ENCODE measurements at regions not wholly inside any gene's neighbourhood (a gene's known extent, or its start where the extent isn't known, plus 50 kb on each side); places are given as distances from the start of the nearest gene placed in this dataset.
A peak's percentile ranks its signal among the peaks of the same experiment; 100 is the strongest.

GRCh38 chr18:38933910-38934510 is 1368.4 kb upstream of the CELF4 start:
- peak; percentile 48 for ATAC-seq (replicated peaks)
- H3K4me1 Mint-ChIP-seq (ENCODE audit: low read depth in 2 of 2), result no peaks in the 10 kb centered on the region
- peak overlapping the region in 1 of 2 donors; percentile 6 for H3K27ac Mint-ChIP-seq

DNA sequence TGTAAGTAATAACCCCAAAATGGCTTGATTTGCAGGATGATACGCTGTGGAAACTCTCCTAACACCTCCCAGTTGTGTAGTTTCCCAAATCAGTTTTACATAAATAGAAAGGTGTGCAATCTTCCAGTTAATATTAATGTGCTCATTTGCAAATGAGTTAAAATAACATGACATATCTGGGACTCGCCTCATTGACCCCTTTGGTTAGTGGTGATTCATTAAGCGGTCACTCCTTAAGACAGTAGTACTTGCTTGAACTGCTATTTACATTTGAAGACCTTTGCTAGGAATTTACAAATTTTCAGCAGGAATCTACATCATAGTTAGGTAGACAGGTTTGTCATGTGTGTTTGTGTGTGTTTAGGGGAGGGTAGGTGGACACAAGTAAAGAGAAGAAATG is 1367.7 kb upstream of the CELF4 start:
- DNase-seq, result no peak
- no peak overlapping the region for H3K27ac Mint-ChIP-seq
- H3K9me3 Mint-ChIP-seq, result no peaks in the 10 kb centered on the region
- no peak for ATAC-seq (replicated peaks)
- no peaks in the 10 kb centered on the region for H3K4me1 Mint-ChIP-seq (ENCODE audit: low read depth in 2 of 2)
- H3K27me3 Mint-ChIP-seq, result peaks cover 0 to 7% of the 10 kb centered on the region in 2 donors
- no peak overlapping the region for H3K4me3 Mint-ChIP-seq
- H3K36me3 Mint-ChIP-seq (ENCODE audit: insufficient read depth), result peaks cover 4% of the 10 kb centered on the region

More at GRCh38 chr18:38933910-38934510, 1368.4 kb upstream of the CELF4 start:
- H3K4me3 Mint-ChIP-seq, result no peak overlapping the region
- no peaks in the 10 kb centered on the region for H3K9me3 Mint-ChIP-seq
- no peak for DNase-seq
- peaks cover 5% of the 10 kb centered on the region for H3K36me3 Mint-ChIP-seq (ENCODE audit: insufficient read depth)
- peaks cover 0 to 7% of the 10 kb centered on the region in 2 donors for H3K27me3 Mint-ChIP-seq

DNA sequence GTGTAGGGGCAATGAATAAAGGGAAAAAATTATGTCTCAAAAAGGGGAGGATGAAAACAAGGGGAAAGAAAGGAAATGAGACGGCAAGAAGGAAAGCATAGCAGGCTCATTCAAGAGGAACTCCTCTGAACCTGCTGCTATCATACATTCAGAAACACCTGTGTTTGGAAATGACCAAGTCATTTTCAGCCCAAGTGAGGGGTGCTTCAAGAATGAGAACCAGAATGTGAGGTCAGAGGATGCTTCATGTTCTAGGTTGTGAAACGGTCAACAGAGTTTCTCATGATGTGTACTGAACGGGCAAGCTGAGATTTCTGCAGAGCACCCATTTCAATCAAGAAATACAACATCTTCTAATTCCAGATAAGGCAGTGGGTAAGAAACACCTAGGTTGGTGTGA is 1367.2 kb upstream of the CELF4 start:
- Mint-ChIP-seq H3K4me1 (ENCODE audit: low read depth in 2 of 2) (no peaks in the 10 kb centered on the region), H3K27ac (no peak overlapping the region), H3K36me3 (ENCODE audit: insufficient read depth) (no peaks in the 10 kb centered on the region), H3K4me3 (no peak overlapping the region), H3K9me3 (no peaks in the 10 kb centered on the region), H3K27me3 (peaks cover 0 to 7% of the 10 kb centered on the region in 2 donors)
- DNase-seq (no peak), ATAC-seq (replicated peaks) (no peak)

- no peaks in the 10 kb centered on the region for H3K4me1 Mint-ChIP-seq (ENCODE audit: low read depth in 2 of 2)
- no peaks in the 10 kb centered on the region for H3K36me3 Mint-ChIP-seq (ENCODE audit: insufficient read depth)
- H3K4me3 Mint-ChIP-seq, result no peak overlapping the region
- DNase-seq, result no peak
- no peaks in the 10 kb centered on the region for H3K9me3 Mint-ChIP-seq
- ATAC-seq (replicated peaks), result no peak
- H3K27me3 Mint-ChIP-seq, result peaks cover 0 to 8% of the 10 kb centered on the region in 2 donors
- no peak overlapping the region for H3K27ac Mint-ChIP-seq
Observed at GRCh38 chr18:38931754-38932050, 1366.1 kb upstream of the CELF4 start.

DNA sequence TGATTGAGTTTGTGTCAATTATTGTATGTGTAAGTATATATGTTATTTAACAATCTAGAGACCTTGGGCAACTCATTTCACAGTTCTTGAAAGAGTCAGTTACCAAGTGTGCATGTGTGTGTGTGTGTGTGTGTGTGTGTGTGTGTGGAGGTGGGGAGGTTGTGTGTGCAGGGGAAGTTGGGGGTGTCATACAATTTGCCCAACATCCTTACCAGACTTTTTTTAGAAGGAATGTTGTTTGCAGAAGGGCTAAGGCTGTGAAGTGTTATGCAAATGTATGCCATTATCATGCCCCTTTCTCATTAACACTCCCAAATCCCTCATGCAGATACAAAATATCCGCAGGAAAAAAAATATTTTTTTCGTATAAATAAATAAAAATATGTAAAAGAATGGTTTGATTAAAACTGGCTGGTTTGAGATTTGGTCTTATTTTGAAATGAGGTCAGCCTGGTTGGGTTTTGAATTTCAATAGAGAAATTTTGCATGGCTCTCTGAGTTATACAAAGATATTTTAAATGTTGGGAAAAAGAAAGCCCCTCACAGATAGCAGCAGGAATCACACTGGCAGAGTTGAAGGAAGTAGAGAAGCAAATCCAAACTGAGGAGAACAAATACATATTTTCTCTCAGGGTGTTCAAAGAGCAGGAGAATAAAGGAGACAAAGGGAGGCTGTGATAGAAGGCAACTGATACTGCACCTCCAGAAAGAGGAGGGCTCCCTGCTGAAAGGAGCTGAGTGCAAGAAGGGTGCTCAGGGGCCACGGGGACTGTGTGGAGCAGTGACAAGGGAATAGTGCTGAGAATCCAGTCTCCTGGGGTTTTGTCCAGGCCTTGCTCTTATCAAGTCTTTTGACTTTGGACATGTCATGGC is 1365.5 kb upstream of the CELF4 start:
- Mint-ChIP-seq H3K27ac (no peak overlapping the region), H3K4me3 (no peak overlapping the region), H3K9me3 (peaks cover 0 to 3% of the 10 kb centered on the region in 2 donors), H3K36me3 (ENCODE audit: insufficient read depth) (no peaks in the 10 kb centered on the region), H3K27me3 (peaks cover 0 to 14% of the 10 kb centered on the region in 2 donors), H3K4me1 (ENCODE audit: low read depth in 2 of 2) (no peaks in the 10 kb centered on the region)
- ATAC-seq (replicated peaks) (no peak), DNase-seq (no peak)

GRCh38 chr18:38923540-38923939 is 1357.9 kb upstream of the CELF4 start:
- ATAC-seq (replicated peaks) (no peak), DNase-seq (no peak)
- H3K27ac Mint-ChIP-seq, result no peak overlapping the region
- peaks cover 31 to 47% of the 10 kb centered on the region in 2 donors for H3K27me3 Mint-ChIP-seq
- H3K4me3 Mint-ChIP-seq, result no peak overlapping the region
- peaks cover 0 to 3% of the 10 kb centered on the region in 2 donors for H3K4me1 Mint-ChIP-seq (ENCODE audit: low read depth in 2 of 2)
- no peaks in the 10 kb centered on the region for H3K36me3 Mint-ChIP-seq (ENCODE audit: insufficient read depth)
- peaks cover 3 to 6% of the 10 kb centered on the region in 2 donors for H3K9me3 Mint-ChIP-seq

DNA sequence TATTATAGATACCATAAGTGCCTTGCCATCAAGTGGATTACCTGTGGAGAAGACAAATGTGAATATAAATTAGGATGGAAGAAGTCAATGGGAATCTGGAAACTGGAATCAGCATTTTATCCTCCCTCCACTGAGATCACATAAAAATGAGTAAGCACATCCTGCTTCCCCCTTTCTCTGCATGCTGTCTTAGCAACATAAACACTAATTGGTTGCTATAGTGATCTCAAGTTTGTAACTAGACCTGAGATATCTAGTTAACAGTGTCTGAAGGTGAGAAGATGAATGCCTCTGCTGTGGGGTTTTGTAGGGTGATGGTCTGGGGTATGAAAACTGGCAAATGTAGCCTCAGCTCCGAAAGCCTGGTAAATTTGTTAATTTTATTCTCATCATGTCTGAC is 1357.5 kb upstream of the CELF4 start:
- DNase-seq (no peak), ATAC-seq (replicated peaks) (peak; percentile 17)
- Mint-ChIP-seq H3K36me3 (ENCODE audit: insufficient read depth) (no peaks in the 10 kb centered on the region), H3K9me3 (peaks cover 3 to 6% of the 10 kb centered on the region in 2 donors), H3K4me3 (no peak overlapping the region), H3K27me3 (peaks cover 33 to 51% of the 10 kb centered on the region in 2 donors), H3K27ac (peak overlapping the region in 1 of 2 donors; percentile 58), H3K4me1 (ENCODE audit: low read depth in 2 of 2) (peaks cover 0 to 3% of the 10 kb centered on the region in 2 donors)

- DNase-seq (no peak), ATAC-seq (replicated peaks) (no peak)
- no peak overlapping the region for H3K27ac Mint-ChIP-seq
- H3K4me1 Mint-ChIP-seq (ENCODE audit: low read depth in 2 of 2), result no peaks in the 10 kb centered on the region
- H3K27me3 Mint-ChIP-seq, result no peaks in the 10 kb centered on the region
- no peaks in the 10 kb centered on the region for H3K9me3 Mint-ChIP-seq
- H3K36me3 Mint-ChIP-seq (ENCODE audit: insufficient read depth), result no peaks in the 10 kb centered on the region
- H3K4me3 Mint-ChIP-seq, result no peak overlapping the region
Observed at GRCh38 chr18:38909972-38910371, 1344.4 kb upstream of the CELF4 start.

DNA sequence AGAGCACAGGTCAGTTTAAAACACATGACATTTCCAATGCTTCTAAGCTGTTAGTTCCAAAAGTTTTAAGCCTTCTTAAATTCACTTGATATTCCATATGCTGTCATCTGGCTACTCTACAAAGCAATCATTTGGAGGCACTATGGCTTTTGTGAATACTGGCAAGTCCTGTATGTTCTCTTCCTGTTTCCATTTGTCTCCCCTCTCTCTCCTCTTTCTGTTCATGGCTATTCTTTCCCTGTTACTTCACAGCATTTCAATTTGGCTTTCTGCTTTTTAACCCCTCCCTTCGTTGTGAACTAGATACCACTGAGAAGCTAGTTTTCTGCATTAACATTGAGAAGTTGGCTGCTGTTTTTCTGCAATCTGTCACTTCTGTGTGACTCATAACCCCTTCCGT is 1337.2 kb upstream of the CELF4 start:
- ATAC-seq (replicated peaks) (no peak), DNase-seq (no peak)
- Mint-ChIP-seq H3K4me3 (no peak overlapping the region), H3K27ac (no peak overlapping the region), H3K4me1 (ENCODE audit: low read depth in 2 of 2) (no peaks in the 10 kb centered on the region), H3K9me3 (peaks cover 0 to 1% of the 10 kb centered on the region in 2 donors), H3K36me3 (ENCODE audit: insufficient read depth) (no peaks in the 10 kb centered on the region), H3K27me3 (peaks cover 0 to 5% of the 10 kb centered on the region in 2 donors)

- no peak overlapping the region for H3K4me3 Mint-ChIP-seq
- peaks cover 0 to 5% of the 10 kb centered on the region in 2 donors for H3K27me3 Mint-ChIP-seq
- no peak overlapping the region for H3K27ac Mint-ChIP-seq
- DNase-seq, result no peak
- no peak for ATAC-seq (replicated peaks)
- no peaks in the 10 kb centered on the region for H3K36me3 Mint-ChIP-seq (ENCODE audit: insufficient read depth)
- peaks cover 0 to 1% of the 10 kb centered on the region in 2 donors for H3K9me3 Mint-ChIP-seq
- no peaks in the 10 kb centered on the region for H3K4me1 Mint-ChIP-seq (ENCODE audit: low read depth in 2 of 2)
Observed at GRCh38 chr18:38900445-38900844, 1334.8 kb upstream of the CELF4 start.

DNA sequence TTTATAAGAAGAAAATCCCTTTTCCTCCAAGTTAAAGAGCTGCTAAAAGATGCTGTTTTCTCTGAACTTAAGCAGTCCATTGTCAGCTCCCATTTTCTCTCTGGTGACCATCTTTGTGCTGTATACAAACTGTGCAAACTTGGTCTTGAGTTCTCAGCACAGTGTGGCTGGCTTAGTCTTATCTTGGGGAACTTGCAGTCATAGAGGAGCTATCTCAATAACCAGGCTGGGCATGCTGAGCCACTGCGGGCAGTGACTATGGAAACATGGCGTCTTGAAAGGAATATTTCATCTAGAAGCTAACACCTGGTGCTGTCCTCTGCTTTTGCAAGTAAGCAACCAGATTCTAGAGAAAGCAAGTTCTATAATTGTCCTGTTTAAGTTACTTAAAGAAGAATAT is 1334.4 kb upstream of the CELF4 start:
- ATAC-seq (replicated peaks), result no peak
- H3K36me3 Mint-ChIP-seq (ENCODE audit: insufficient read depth), result no peaks in the 10 kb centered on the region
- DNase-seq, result no peak
- H3K4me3 Mint-ChIP-seq, result no peak overlapping the region
- peaks cover 0 to 1% of the 10 kb centered on the region in 2 donors for H3K9me3 Mint-ChIP-seq
- no peak overlapping the region for H3K27ac Mint-ChIP-seq
- peaks cover 0 to 5% of the 10 kb centered on the region in 2 donors for H3K27me3 Mint-ChIP-seq
- H3K4me1 Mint-ChIP-seq (ENCODE audit: low read depth in 2 of 2), result no peaks in the 10 kb centered on the region

DNA sequence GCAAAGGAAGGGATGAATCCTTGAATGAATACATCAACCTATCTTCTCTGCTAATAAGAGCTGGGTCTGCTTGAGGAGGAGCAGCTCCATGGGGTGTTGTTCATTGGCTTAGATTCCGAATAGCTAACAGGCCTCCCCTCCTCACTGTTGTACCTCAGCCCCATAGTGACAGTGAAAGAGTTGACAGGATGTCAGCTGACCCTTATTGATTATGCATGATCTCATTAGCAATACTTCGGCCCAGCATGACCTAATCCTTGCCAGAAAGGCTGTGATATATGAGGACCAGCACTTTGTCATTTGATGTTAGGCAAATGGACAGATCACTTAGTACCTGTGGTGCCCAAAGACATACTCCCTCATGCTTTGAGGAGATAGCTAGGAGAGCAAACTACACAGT is 1333.7 kb upstream of the CELF4 start:
- Mint-ChIP-seq H3K27ac (no peak overlapping the region), H3K4me1 (ENCODE audit: low read depth in 2 of 2) (no peaks in the 10 kb centered on the region), H3K4me3 (no peak overlapping the region), H3K9me3 (peaks cover 0 to 1% of the 10 kb centered on the region in 2 donors), H3K36me3 (ENCODE audit: insufficient read depth) (no peaks in the 10 kb centered on the region), H3K27me3 (peaks cover 0 to 5% of the 10 kb centered on the region in 2 donors)
- no peak for ATAC-seq (replicated peaks)
- DNase-seq, result no peak

DNA sequence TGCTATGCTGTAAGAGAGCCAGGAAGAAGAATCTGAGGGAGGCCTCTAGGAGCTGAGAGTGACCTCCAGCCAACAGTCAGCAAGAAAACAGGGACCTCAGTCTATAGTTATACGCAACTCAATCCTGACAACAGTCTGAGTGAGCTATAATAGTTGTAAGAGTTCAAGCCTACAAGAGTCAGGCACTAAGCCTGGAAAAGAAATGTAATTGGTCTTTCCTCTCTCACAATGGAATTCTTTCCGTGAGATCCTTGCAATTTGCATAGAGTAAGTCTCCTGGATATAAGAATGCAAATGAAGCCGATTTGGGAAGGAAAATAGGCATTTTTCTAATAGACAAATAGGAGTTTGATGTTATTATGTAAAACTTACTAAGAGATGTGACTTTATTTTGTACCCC is 1332.6 kb upstream of the CELF4 start:
- Mint-ChIP-seq H3K4me1 (ENCODE audit: low read depth in 2 of 2) (no peaks in the 10 kb centered on the region), H3K9me3 (peaks cover 0 to 4% of the 10 kb centered on the region in 2 donors), H3K4me3 (no peak overlapping the region), H3K27me3 (peaks cover 0 to 5% of the 10 kb centered on the region in 2 donors), H3K27ac (no peak overlapping the region), H3K36me3 (ENCODE audit: insufficient read depth) (no peaks in the 10 kb centered on the region)
- ATAC-seq (replicated peaks), result no peak
- DNase-seq, result no peak

DNA sequence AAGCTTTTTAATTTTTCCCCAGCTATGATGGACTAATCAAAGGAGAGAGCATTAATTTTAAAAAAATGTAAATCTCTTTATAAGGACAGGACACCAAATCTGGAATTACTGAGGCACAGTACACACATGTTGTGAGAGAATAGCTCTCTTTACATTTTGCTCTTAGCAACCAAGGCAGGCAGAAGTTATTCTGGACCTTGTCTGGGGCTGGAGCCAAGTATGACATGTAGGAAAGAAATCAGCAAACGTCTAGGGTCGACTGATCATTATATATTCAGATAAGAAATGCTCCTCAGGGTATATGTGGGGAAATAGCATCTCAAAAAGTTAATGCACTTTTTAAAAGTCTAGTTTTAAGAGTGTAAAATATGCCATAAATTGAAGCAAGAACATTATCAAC is 1330.0 kb upstream of the CELF4 start:
- Mint-ChIP-seq H3K27me3 (no peaks in the 10 kb centered on the region), H3K4me3 (no peak overlapping the region), H3K27ac (no peak overlapping the region), H3K36me3 (ENCODE audit: insufficient read depth) (no peaks in the 10 kb centered on the region), H3K4me1 (ENCODE audit: low read depth in 2 of 2) (no peaks in the 10 kb centered on the region), H3K9me3 (peaks cover 0 to 4% of the 10 kb centered on the region in 2 donors)
- DNase-seq (no peak), ATAC-seq (replicated peaks) (no peak)
